IMR-90 (cell line): ENCODE measurements at regions not wholly inside any gene's neighbourhood (a gene's known extent, or its start where the extent isn't known, plus 50 kb on each side); places are given as distances from the start of the nearest gene placed in this dataset.
"Not testable (repeated sequence)": the region's sequence is repeated elsewhere in the genome, so short reads cannot be mapped to it uniquely, and the experiment has no call there.

Source experiments
- ATAC-seq: fragments of 200-7000 bp; cut with Tn5 transposase; 2 replicates; pipeline ENCODE4 v1.9.1; 2020; ENCODE audit warnings: low read depth, mild to moderate bottlenecking, moderate library complexity
- BruUV-seq: library from RNA; stranded (reverse); fragments of 400-500 nt; replicated peaks from 2 replicates; lab custom pipeline; 2021; lab: Mats Ljungman, UMichigan
- CTCF ChIA-PET: fragments of 300-600 bp; formaldehyde crosslinking; extraction: SDS; loops from one replicate; lab custom pipeline; 2021; ENCODE audit warnings: antibody characterized with exemption; lab: Yijun Ruan, JAX
- POLR2A ChIA-PET: fragments of 300-600 bp; sonication (Branson Sonifier 250); formaldehyde crosslinking; loops from one replicate; lab custom pipeline; 2022; ENCODE audit warnings: antibody characterized with exemption; ENCODE audit not compliant: unreplicated experiment; lab: Charles Lee
- DNase-seq: peaks from one replicate; pipeline ENCODE4 v3.0.0; 2013
- H2AFZ ChIP-seq: replicated peaks from 2 replicates; pipeline ENCODE3; 2013; ENCODE audit warnings: low read length, mild to moderate bottlenecking; ENCODE audit not compliant: poor library complexity
- H2AK5ac ChIP-seq: 2 replicates; pipeline ENCODE4 v1.6.1; 2013; ENCODE audit warnings: low read depth, low read length, inconsistent platforms
- H2AK9ac ChIP-seq: replicated peaks from 2 replicates; pipeline ENCODE3; 2013; ENCODE audit warnings: mild to moderate bottlenecking, low read depth, low read length, moderate library complexity; ENCODE audit not compliant: poor library complexity
- H2BK120ac ChIP-seq: 2 replicates; pipeline ENCODE4 v1.6.1; 2013; ENCODE audit warnings: low read depth, low read length, inconsistent platforms
- H2BK15ac ChIP-seq: 3 replicates; pipeline ENCODE4 v1.6.1; 2013; ENCODE audit warnings: low read depth, low read length, inconsistent platforms
- H2BK20ac ChIP-seq: 2 replicates; pipeline ENCODE4 v1.6.1; 2013; ENCODE audit warnings: low read depth, mild to moderate bottlenecking, inconsistent platforms, low read length, moderate library complexity
- H2BK5ac ChIP-seq: 2 replicates; pipeline ENCODE4 v1.6.1; 2013; ENCODE audit warnings: mild to moderate bottlenecking, low read depth, low read length, inconsistent platforms; ENCODE audit not compliant: poor library complexity, severe bottlenecking
- H3K14ac ChIP-seq: replicated peaks from 2 replicates; pipeline ENCODE4 v1.6.1; 2013; ENCODE audit warnings: low read depth, low read length, inconsistent platforms
- H3K18ac ChIP-seq: 2 replicates; pipeline ENCODE4 v1.6.1; 2013; ENCODE audit warnings: low read depth, low read length, control low read depth
- H3K23ac ChIP-seq: 2 replicates; pipeline ENCODE4 v1.6.1; 2013; ENCODE audit warnings: low read depth, low read length, inconsistent platforms
- H3K27ac ChIP-seq: 2 replicates; pipeline ENCODE4 v1.5.1; 2013; ENCODE audit warnings: mild to moderate bottlenecking, control low read depth, low read length; ENCODE audit not compliant: insufficient read depth
- H3K27me3 ChIP-seq: 2 replicates; pipeline ENCODE4 v1.6.1; 2013; ENCODE audit warnings: low read length; ENCODE audit not compliant: control insufficient read depth, insufficient read depth
- H3K36me3 ChIP-seq: 2 replicates; pipeline ENCODE4 v1.6.1; 2013; ENCODE audit warnings: low read length, mixed read lengths; ENCODE audit not compliant: control insufficient read depth, insufficient read depth
- H3K4ac ChIP-seq: 2 replicates; pipeline ENCODE4 v1.6.1; 2013; ENCODE audit warnings: low read depth, low read length, inconsistent platforms
- H3K4me1 ChIP-seq: 2 replicates; pipeline ENCODE4 v1.6.1; 2013; ENCODE audit warnings: low read length, mixed read lengths; ENCODE audit not compliant: control insufficient read depth, insufficient read depth
- H3K4me2 ChIP-seq: 2 replicates; pipeline ENCODE4 v1.6.1; 2013; ENCODE audit warnings: low read depth, mild to moderate bottlenecking, control low read depth, low read length, moderate library complexity
- H3K4me3 ChIP-seq: 2 replicates; pipeline ENCODE4 v1.5.1; 2013; ENCODE audit warnings: low read depth, mild to moderate bottlenecking, control low read depth, low read length, moderate library complexity; ENCODE audit not compliant: insufficient read depth
- H3K56ac ChIP-seq: 2 replicates; pipeline ENCODE4 v1.6.1; 2013; ENCODE audit warnings: low read length, inconsistent platforms; ENCODE audit not compliant: insufficient read depth; ENCODE audit errors: extremely low read depth
- H3K79me1 ChIP-seq, 2 experiments: 2 replicates each; pipeline ENCODE4 v1.6.1; 2013; ENCODE audit warnings: low read length in 2 of 2, inconsistent platforms in 1 of 2, low read depth in 1 of 2
- H3K9ac ChIP-seq: 2 replicates; pipeline ENCODE4 v1.6.1; 2013; ENCODE audit warnings: low read depth, low read length, control low read depth
- H3K9me1 ChIP-seq: 2 replicates; pipeline ENCODE4 v1.6.1; 2013; ENCODE audit warnings: low read length, inconsistent platforms; ENCODE audit not compliant: insufficient read depth
- H3K9me3 ChIP-seq: 2 replicates; pipeline ENCODE4 v1.6.1; 2013; ENCODE audit warnings: low read length; ENCODE audit not compliant: control insufficient read depth, insufficient read depth
- H4K20me1 ChIP-seq: 2 replicates; pipeline ENCODE4 v1.6.1; 2013; ENCODE audit warnings: low read length, inconsistent platforms; ENCODE audit not compliant: insufficient read depth
- H4K5ac ChIP-seq: 2 replicates; pipeline ENCODE4 v1.6.1; 2013; ENCODE audit warnings: mild to moderate bottlenecking, low read depth, low read length, control low read depth
- H4K8ac ChIP-seq, 2 experiments: 2 replicates each; pipeline ENCODE4 v1.6.1; 2013; ENCODE audit warnings: low read depth in 2 of 2, low read length in 2 of 2, control low read depth in 1 of 2, inconsistent platforms in 1 of 2
- H4K91ac ChIP-seq: 2 replicates; pipeline ENCODE4 v1.6.1; 2013; ENCODE audit warnings: low read depth, low read length, inconsistent platforms; ENCODE audit not compliant: insufficient read depth
- WGBS, 2 experiments: methylation state at CpG; one replicate each; pipeline versions ENCODE4 v1.1.5 to v1.1.7; 2013; ENCODE audit warnings: missing lambda C conversion rate in 2 of 2; ENCODE audit not compliant: insufficient read length in 1 of 2; ENCODE audit errors: extremely low coverage in 2 of 2; 5-methylcytosine and 5-hydroxymethylcytosine counted together
- dilution Hi-C: fragments of 300-500 bp; cut with HindIII; formaldehyde crosslinking; loops from one replicate; pipeline ENCODE4 v1.14.3; 2018; ENCODE audit warnings: low sequenced_read_pairs; ENCODE audit not compliant: unreplicated experiment
- in situ Hi-C: fragments of 300-500 bp; cut with MboI; formaldehyde crosslinking; loops from 3 replicates; pipeline ENCODE4 v1.14.3; 2019; ENCODE audit warnings: low sequenced_read_pairs, inconsistent platforms, mixed read lengths
- intact Hi-C: fragments of 100-400 bp; cut with micrococcal nuclease; formaldehyde crosslinking; loops from 2 replicates; pipeline ENCODE4 v1.10.0; 2022

DNA sequence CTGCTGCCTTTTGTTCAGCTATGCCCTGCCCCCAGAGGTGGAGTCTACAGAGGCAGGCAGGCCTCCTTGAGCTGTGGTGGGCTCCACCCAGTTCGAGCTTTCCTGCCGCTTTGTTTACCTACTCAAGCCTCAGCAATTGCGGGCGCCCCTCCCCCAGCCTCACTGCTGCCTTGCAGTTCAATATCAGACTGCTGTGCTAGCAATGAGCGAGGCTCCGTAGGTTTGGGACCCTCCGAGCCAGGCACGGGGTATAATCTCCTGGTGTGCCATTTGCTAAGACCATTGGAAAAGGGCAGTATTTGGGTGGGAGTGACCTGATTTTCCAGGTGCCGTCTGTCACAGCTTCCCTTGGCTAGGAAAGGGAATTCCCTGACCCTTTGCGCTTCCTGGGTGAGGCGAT lies 51.9 kb downstream of the DIPK2A start:
- H3K27ac ChIP-seq, result not testable (repeated sequence)
- WGBS, 2 experiments, result 90% methylated on average over 4 of the region's 11 CpGs; no CpG with 5 or more reads in 1 of the 2 experiments

More for the DNA sequence above, 51.9 kb downstream of the DIPK2A start:
- in situ Hi-C loops, H3K9me1 ChIP-seq, H3K9me3 ChIP-seq, H4K20me1 ChIP-seq, H3K4me1 ChIP-seq, dilution Hi-C loops, H4K91ac ChIP-seq, H3K36me3 ChIP-seq, H3K79me1 ChIP-seq, H4K5ac ChIP-seq, H3K4ac ChIP-seq, H2BK20ac ChIP-seq, H2BK5ac ChIP-seq, H3K18ac ChIP-seq, CTCF ChIA-PET, H2BK120ac ChIP-seq, H3K9ac ChIP-seq, DNase-seq, H3K27me3 ChIP-seq, POLR2A ChIA-PET, H2AK9ac ChIP-seq, H3K4me3 ChIP-seq, H4K8ac ChIP-seq, ATAC-seq, BruUV-seq, H2BK15ac ChIP-seq, H3K4me2 ChIP-seq, H2AFZ ChIP-seq, H3K56ac ChIP-seq, H3K23ac ChIP-seq, H3K14ac ChIP-seq, H2AK5ac ChIP-seq: not testable (repeated sequence)
- intact Hi-C loops, result loop anchor here (10.0 kb wide), 1 partner anchor 71 kb away; no protein-coding TSS in a partner anchor
